IMR-90 (cell line): ENCODE measurements at regions not wholly inside any gene's neighbourhood (a gene's known extent, or its start where the extent isn't known, plus 50 kb on each side); places are given as distances from the start of the nearest gene placed in this dataset.
"Not testable (repeated sequence)": the region's sequence is repeated elsewhere in the genome, so short reads cannot be mapped to it uniquely, and the experiment has no call there.

Experiments used
- BHLHE40 ChIP-seq: fragments of 150-350 bp; IDR thresholded peaks from 2 replicates; pipeline ENCODE4 v1.6.1; 2016; ENCODE audit warnings: mild to moderate bottlenecking, low read depth, low read length
- CEBPB ChIP-seq: IDR thresholded peaks from 2 replicates; pipeline ENCODE4 v1.6.1; 2012; ENCODE audit warnings: low read depth, low read length, improper control_type of control experiment
- CTCF ChIP-seq: conservative IDR thresholded peaks from 2 replicates; pipeline ENCODE4 v1.5.1; 2012; ENCODE audit warnings: mild to moderate bottlenecking, low read depth, low read length, improper control_type of control experiment
- ELK1 ChIP-seq: fragments of 150-350 bp; IDR thresholded peaks from 2 replicates; pipeline ENCODE4 v1.6.1; 2016; ENCODE audit warnings: low read depth, mild to moderate bottlenecking, low read length, moderate library complexity, borderline replicate concordance
- FOS ChIP-seq: fragments of 150-350 bp; IDR thresholded peaks from 2 replicates; pipeline ENCODE4 v1.6.1; 2016; ENCODE audit warnings: low read depth, low read length
- MAFK ChIP-seq: IDR thresholded peaks from 2 replicates; pipeline ENCODE4 v1.6.1; 2012; ENCODE audit warnings: low read depth, low read length, improper control_type of control experiment
- MAZ ChIP-seq: IDR thresholded peaks from 2 replicates; pipeline ENCODE4 v1.6.1; 2012; ENCODE audit warnings: low read depth, mild to moderate bottlenecking, low read length, improper control_type of control experiment, moderate library complexity, borderline replicate concordance
- MXI1 ChIP-seq: IDR thresholded peaks from 2 replicates; pipeline ENCODE4 v1.6.1; 2012; ENCODE audit warnings: low read depth, mild to moderate bottlenecking, low read length, moderate library complexity, borderline replicate concordance
- POLR2A ChIP-seq: IDR thresholded peaks from 2 replicates; pipeline ENCODE4 v1.6.1; 2012; ENCODE audit warnings: mild to moderate bottlenecking, low read depth, low read length
- RAD21 ChIP-seq: IDR thresholded peaks from 2 replicates; pipeline ENCODE4 v1.6.1; 2012; ENCODE audit warnings: low read length, improper control_type of control experiment
- RFX5 ChIP-seq: IDR thresholded peaks from 2 replicates; pipeline ENCODE4 v1.8.0; 2012; ENCODE audit warnings: low read depth, mild to moderate bottlenecking, low read length, moderate library complexity
- SMC3 ChIP-seq: fragments of 150-350 bp; IDR thresholded peaks from 2 replicates; pipeline ENCODE4 v1.6.1; 2016; ENCODE audit warnings: low read depth, mild to moderate bottlenecking, antibody characterized with exemption, low read length, moderate library complexity
- USF2 ChIP-seq: fragments of 150-350 bp; IDR thresholded peaks from 2 replicates; pipeline ENCODE4 v1.6.1; 2017; ENCODE audit warnings: mild to moderate bottlenecking, antibody characterized with exemption, low read length, low read depth

GRCh38 chr17:21558921-21559320 lies 133.4 kb upstream of the KCNJ18 start:
- not testable (repeated sequence) for TF ChIP-seq CTCF, POLR2A, RAD21, FOS, ELK1, MAZ, BHLHE40, RFX5, MXI1, SMC3, MAFK, USF2, CEBPB
